HCT116 (cell line): ENCODE measurements at regions not wholly inside any gene's neighbourhood (a gene's known extent, or its start where the extent isn't known, plus 50 kb on each side); places are given as distances from the start of the nearest gene placed in this dataset.

ENCODE experiments used
- ATAC-seq: fragments of 200-7000 bp; cut with Tn5 transposase; 2 replicates; pipeline ENCODE4 v1.9.1; 2020; ENCODE audit warnings: mild to moderate bottlenecking, moderate library complexity
- BruUV-seq: library from RNA; stranded (reverse); fragments of 400-500 nt; replicated peaks from 2 replicates; lab custom pipeline; 2021; lab: Mats Ljungman, UMichigan
- CTCF ChIA-PET: fragments of 300-600 bp; sonication (Branson Sonifier 250); formaldehyde crosslinking; loops from one replicate; lab custom pipeline; 2021; ENCODE audit warnings: antibody characterized with exemption; lab: Charles Lee
- POLR2A ChIA-PET: fragments of 300-600, 350-600 bp; sonication (Branson Sonifier 250); formaldehyde crosslinking; loops from one replicate; lab custom pipeline; 2021; ENCODE audit warnings: antibody characterized with exemption; lab: Charles Lee
- RAD21 ChIA-PET, 2 experiments: fragments of 300-600 bp; sonication (Branson Sonifier 250); formaldehyde crosslinking; loops; one replicate each; lab custom pipeline; 2023; ENCODE audit warnings: low total read pairs in 2 of 2; ENCODE audit not compliant: uncharacterized antibody in 2 of 2, unreplicated experiment in 2 of 2, low non-redundant PET in 1 of 2; lab: Charles Lee
- DNase-seq: peaks from one replicate; pipeline ENCODE4 v3.0.0-alpha.2; 2010; ENCODE audit warnings: low read depth, low spot score
- H2AFZ ChIP-seq: fragments of 200-600 bp; shearing (Covaris generic), sonication (generic); 2 replicates; pipeline ENCODE4 v1.6.1; 2017; ENCODE audit warnings: low read depth, mixed run types, mixed read lengths, antibody characterized with exemption, low read length; ENCODE audit not compliant: poor library complexity, severe bottlenecking
- H3K27ac ChIP-seq: 2 replicates; pipeline ENCODE4 v1.5.1; 2012; ENCODE audit warnings: low read depth, low read length
- H3K27me3 ChIP-seq: fragments of 200-600 bp; sonication (generic); 2 replicates; pipeline ENCODE4 v1.6.1; 2016; ENCODE audit warnings: mixed run types, low read length, mixed read lengths; ENCODE audit not compliant: insufficient read depth
- H3K36me3 ChIP-seq, 2 experiments: fragments of 200-500 bp in 1 of 2; fragments of 200-600 bp in 1 of 2; sonication (Bioruptor generic) in 1 of 2; sonication (generic) in 1 of 2; 2 replicates each; pipeline versions ENCODE4 v1.5.1 to v1.6.1; 2014 to 2016; ENCODE audit warnings: low read length in 2 of 2, inconsistent platforms in 1 of 2, mixed read lengths in 1 of 2, mixed run types in 1 of 2; ENCODE audit not compliant: insufficient read depth in 2 of 2, control insufficient read depth in 1 of 2
- H3K4me1 ChIP-seq, 2 experiments: fragments of 200-600 bp in 1 of 2; sonication (generic) in 1 of 2; 2 replicates each; pipeline versions ENCODE4 v1.5.1 to v1.6.1; 2012 to 2017; ENCODE audit warnings: low read length in 2 of 2, inconsistent platforms in 1 of 2, mild to moderate bottlenecking in 1 of 2, mixed read lengths in 1 of 2, mixed run types in 1 of 2, moderate library complexity in 1 of 2; ENCODE audit not compliant: insufficient read depth in 2 of 2, control insufficient read depth in 1 of 2
- H3K4me2 ChIP-seq: fragments of 200-600 bp; sonication (generic); 2 replicates; pipeline ENCODE4 v1.6.1; 2017; ENCODE audit warnings: mixed run types, low read length, mixed read lengths
- H3K4me3 ChIP-seq, 2 experiments: fragments of 200-600 bp in 1 of 2; sonication (generic) in 1 of 2; replicated peaks in 1 of 2; 2 replicates each; pipeline ENCODE4 v1.5.1; 2011 to 2016; ENCODE audit warnings: low read length in 2 of 2, control low read depth in 1 of 2, low read depth in 1 of 2, mild to moderate bottlenecking in 1 of 2, mixed read lengths in 1 of 2, mixed run types in 1 of 2
- H3K79me2 ChIP-seq: fragments of 200-600 bp; sonication (generic); 2 replicates; pipeline ENCODE4 v1.6.1; 2017; ENCODE audit warnings: mild to moderate bottlenecking, mixed run types, low read length, moderate library complexity, mixed read lengths; ENCODE audit not compliant: insufficient read depth
- H3K9ac ChIP-seq: fragments of 200-600 bp; sonication (generic); 2 replicates; pipeline ENCODE4 v1.6.1; 2016; ENCODE audit warnings: low read length, mixed read lengths
- H3K9me2 ChIP-seq: fragments of 200-600 bp; sonication (generic), shearing (Covaris generic); 2 replicates; pipeline ENCODE4 v1.6.1; 2017; ENCODE audit warnings: mixed run types, mild to moderate bottlenecking, moderate library complexity; ENCODE audit not compliant: insufficient read depth
- H3K9me3 ChIP-seq, 2 experiments: fragments of 200-500 bp in 1 of 2; fragments of 200-600 bp in 1 of 2; sonication (Bioruptor generic) in 1 of 2; sonication (generic) in 1 of 2; 2 replicates each; pipeline ENCODE4 v1.6.1; 2014 to 2017; ENCODE audit warnings: low read length in 2 of 2, mixed read lengths in 2 of 2, inconsistent platforms in 1 of 2, low read depth in 1 of 2, mild to moderate bottlenecking in 1 of 2, mixed run types in 1 of 2, moderate library complexity in 1 of 2; ENCODE audit not compliant: control insufficient read depth in 1 of 2, insufficient read depth in 1 of 2
- H4K20me1 ChIP-seq: fragments of 200-600 bp; sonication (generic), shearing (Covaris generic); 2 replicates; pipeline ENCODE4 v1.6.1; 2017; ENCODE audit warnings: mixed run types, mild to moderate bottlenecking, moderate library complexity; ENCODE audit not compliant: insufficient read depth
- CBX3 ChIP-seq: IDR thresholded peaks from 2 replicates; pipeline ENCODE4 v1.6.1; 2012; ENCODE audit warnings: low read depth
- EGR1 ChIP-seq: IDR thresholded peaks from 2 replicates; pipeline ENCODE4 v1.6.1; 2012; ENCODE audit warnings: low read depth
- ELF1 ChIP-seq: IDR thresholded peaks from 2 replicates; pipeline ENCODE4 v1.6.1; 2012; ENCODE audit warnings: low read depth, borderline replicate concordance
- EZH2 ChIP-seq: fragments of 200-600 bp; sonication (generic); IDR thresholded peaks from 2 replicates; pipeline ENCODE4 v1.6.1; 2017; ENCODE audit warnings: antibody characterized with exemption, mixed run types
- EZH2phosphoT487 ChIP-seq: fragments of 200-600 bp; IDR thresholded peaks from 2 replicates; pipeline ENCODE4 v1.6.1; 2018; ENCODE audit warnings: antibody characterized with exemption, borderline replicate concordance
- JUND ChIP-seq: IDR thresholded peaks from 2 replicates; pipeline ENCODE4 v1.6.1; 2012
- POLR2A ChIP-seq: IDR thresholded peaks from 2 replicates; pipeline ENCODE4 v1.7.0; 2011; ENCODE audit warnings: borderline replicate concordance; ENCODE audit not compliant: insufficient read depth, insufficient read length; ENCODE audit errors: extremely low read depth
- POLR2AphosphoS5 ChIP-seq: IDR thresholded peaks from 2 replicates; pipeline ENCODE4 v1.6.1; 2011; ENCODE audit warnings: mild to moderate bottlenecking, low read depth, low read length, moderate library complexity
- RAD21 ChIP-seq: IDR thresholded peaks from 2 replicates; pipeline ENCODE4 v1.6.1; 2012; ENCODE audit warnings: low read depth, mild to moderate bottlenecking
- SIN3A ChIP-seq: IDR thresholded peaks from 2 replicates; pipeline ENCODE4 v1.6.1; 2012; ENCODE audit warnings: low read depth
- SRF ChIP-seq: IDR thresholded peaks from 2 replicates; pipeline ENCODE4 v1.6.1; 2012; ENCODE audit warnings: low read depth
- TCF7L2 ChIP-seq: IDR thresholded peaks from 2 replicates; pipeline ENCODE4 v1.7.0; 2011; ENCODE audit warnings: borderline replicate concordance, inconsistent platforms; ENCODE audit not compliant: insufficient read depth, insufficient read length; ENCODE audit errors: extremely low read depth
- ZFX ChIP-seq: fragments of 450-650 bp; IDR thresholded peaks from 2 replicates; pipeline ENCODE4 v1.6.1; 2017
- ZNF274 ChIP-seq: fragments of 200-500 bp; sonication (Bioruptor generic); IDR thresholded peaks from 2 replicates; pipeline ENCODE4 v1.6.1; 2014; ENCODE audit warnings: mild to moderate bottlenecking, low read depth, low read length, inconsistent platforms
- intact Hi-C: fragments of 100-400 bp; cut with micrococcal nuclease; formaldehyde crosslinking; loops from 2 replicates; pipeline ENCODE4 v1.10.0; 2022
- TF ChIP-seq, protein P1 (sequence below): IDR thresholded peaks from 2 replicates; pipeline ENCODE4 v1.6.1; 2012
- TF ChIP-seq, protein P2 (sequence below): IDR thresholded peaks from 2 replicates; pipeline ENCODE4 v1.6.1; 2011; ENCODE audit warnings: mild to moderate bottlenecking, low read length, moderate library complexity; ENCODE audit not compliant: insufficient replicate concordance; ENCODE audit errors: extremely low read depth

DNA sequence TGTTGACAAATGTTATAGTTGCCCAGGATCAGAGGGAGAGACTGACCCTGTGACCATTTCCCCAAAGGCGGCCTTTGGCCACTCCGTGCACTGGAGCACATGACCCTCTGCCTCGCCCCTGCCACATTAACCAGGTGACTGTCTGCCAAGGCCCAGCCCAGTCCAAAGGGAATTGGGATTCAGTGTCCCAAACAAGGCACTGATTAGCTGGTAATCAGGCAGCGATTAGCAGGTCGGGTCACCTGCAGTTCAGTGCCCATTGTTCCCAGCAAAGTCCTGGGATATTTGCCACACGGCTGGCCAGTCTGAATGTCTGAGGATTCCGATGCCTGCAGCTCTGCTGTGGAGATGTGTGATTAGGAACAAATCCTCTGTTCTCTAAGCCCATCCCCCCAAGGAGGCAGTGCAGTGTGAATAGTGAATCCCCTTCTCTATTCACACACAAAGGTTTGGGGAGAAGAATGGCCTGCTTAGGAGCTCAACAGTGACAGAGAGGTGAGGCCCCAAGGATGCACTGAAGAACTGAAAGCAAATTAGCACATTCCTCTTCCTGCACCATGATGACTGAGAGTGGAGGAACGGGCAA, 123.1 kb upstream of the MAF start:
- ChIA-PET CTCF (no interaction called here), POLR2A (no interaction called here)
- Histone ChIP-seq H3K4me3 (no peak overlapping the region), H3K36me3 (no peaks in the 10 kb centered on the region), H3K9ac (no peak overlapping the region), H3K4me1 (no peaks in the 10 kb centered on the region), H3K9me3 (peaks cover 50 to 56% of the 10 kb centered on the region in 2 experiments; a peak in 2 of 4 replicates)
- DNase-seq, result no peak
- ATAC-seq, result no peak
- intact Hi-C loops, result no loop called here
- TF ChIP-seq POLR2AphosphoS5 (no peak), EZH2 (no peak), SIN3A (no peak), POLR2A (no peak), ELF1 (no peak), TCF7L2 (no peak), ZFX (no peak), JUND (no peak), ZNF274 (no peak), SRF (no peak), EGR1 (no peak), CBX3 (no peak), RAD21 (no peak), EZH2phosphoT487 (no peak)
- TF ChIP-seq, protein P1, sequence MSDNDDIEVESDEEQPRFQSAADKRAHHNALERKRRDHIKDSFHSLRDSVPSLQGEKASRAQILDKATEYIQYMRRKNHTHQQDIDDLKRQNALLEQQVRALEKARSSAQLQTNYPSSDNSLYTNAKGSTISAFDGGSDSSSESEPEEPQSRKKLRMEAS, result no peak
- TF ChIP-seq, protein P2, sequence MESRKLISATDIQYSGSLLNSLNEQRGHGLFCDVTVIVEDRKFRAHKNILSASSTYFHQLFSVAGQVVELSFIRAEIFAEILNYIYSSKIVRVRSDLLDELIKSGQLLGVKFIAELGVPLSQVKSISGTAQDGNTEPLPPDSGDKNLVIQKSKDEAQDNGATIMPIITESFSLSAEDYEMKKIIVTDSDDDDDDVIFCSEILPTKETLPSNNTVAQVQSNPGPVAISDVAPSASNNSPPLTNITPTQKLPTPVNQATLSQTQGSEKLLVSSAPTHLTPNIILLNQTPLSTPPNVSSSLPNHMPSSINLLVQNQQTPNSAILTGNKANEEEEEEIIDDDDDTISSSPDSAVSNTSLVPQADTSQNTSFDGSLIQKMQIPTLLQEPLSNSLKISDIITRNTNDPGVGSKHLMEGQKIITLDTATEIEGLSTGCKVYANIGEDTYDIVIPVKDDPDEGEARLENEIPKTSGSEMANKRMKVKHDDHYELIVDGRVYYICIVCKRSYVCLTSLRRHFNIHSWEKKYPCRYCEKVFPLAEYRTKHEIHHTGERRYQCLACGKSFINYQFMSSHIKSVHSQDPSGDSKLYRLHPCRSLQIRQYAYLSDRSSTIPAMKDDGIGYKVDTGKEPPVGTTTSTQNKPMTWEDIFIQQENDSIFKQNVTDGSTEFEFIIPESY, result no peak
- TF ChIP-seq, all 23 proteins: peak for 0
- Histone ChIP-seq H4K20me1 (no peaks in the 10 kb centered on the region), H3K4me2 (no peak overlapping the region), H3K79me2 (no peaks in the 10 kb centered on the region), H2AFZ (no peak overlapping the region), H3K9me2 (no peaks in the 10 kb centered on the region), H3K27me3 (no peaks in the 10 kb centered on the region), H3K27ac (no peak overlapping the region)
- RAD21 ChIA-PET, result no interaction called here
- no TSS peak for BruUV-seq
